A673 (cell line): ENCODE measurements at regions not wholly inside any gene's neighbourhood (a gene's known extent, or its start where the extent isn't known, plus 50 kb on each side); places are given as distances from the start of the nearest gene placed in this dataset.

ENCODE experiments used
- BruUV-seq: library from RNA; stranded (reverse); fragments of 400-500 nt; replicated peaks from 2 replicates; lab custom pipeline; 2021; lab: Mats Ljungman, UMichigan
- CTCF ChIA-PET: fragments of 300-600 bp; sonication (Branson Sonifier 250); formaldehyde crosslinking; loops from one replicate; lab custom pipeline; 2022; ENCODE audit warnings: antibody characterized with exemption; lab: Charles Lee
- POLR2A ChIA-PET: fragments of 300-600 bp; sonication (Branson Sonifier 250); formaldehyde crosslinking; loops from one replicate; lab custom pipeline; 2022; ENCODE audit warnings: antibody characterized with exemption; ENCODE audit not compliant: low non-redundant PET; lab: Charles Lee
- DNase-seq: peaks from one replicate; pipeline ENCODE4 v3.0.0-alpha.2; 2015; ENCODE audit warnings: low spot score
- H3K27ac ChIP-seq: fragments of 200-600 bp; sonication (generic); 2 replicates; pipeline ENCODE4 v1.5.1; 2016; ENCODE audit warnings: mixed run types, low read depth, mild to moderate bottlenecking, mixed read lengths, antibody characterized with exemption, low read length; ENCODE audit not compliant: poor library complexity, severe bottlenecking
- H3K27me3 ChIP-seq: fragments of 200-600 bp; sonication (generic); replicated peaks from 2 replicates; pipeline ENCODE4 v1.6.1; 2017; ENCODE audit warnings: mixed run types, low read depth, mild to moderate bottlenecking, mixed read lengths, antibody characterized with exemption, low read length; ENCODE audit not compliant: insufficient read depth, poor library complexity
- H3K36me3 ChIP-seq: fragments of 200-600 bp; sonication (generic); 2 replicates; pipeline ENCODE4 v1.6.1; 2016; ENCODE audit warnings: mixed run types, mild to moderate bottlenecking, mixed read lengths, antibody characterized with exemption, low read length; ENCODE audit not compliant: insufficient read depth, poor library complexity, severe bottlenecking
- H3K4me1 ChIP-seq: fragments of 200-600 bp; sonication (generic); 2 replicates; pipeline ENCODE4 v1.6.1; 2017; ENCODE audit warnings: mixed run types, mild to moderate bottlenecking, mixed read lengths, antibody characterized with exemption, low read length; ENCODE audit not compliant: insufficient read depth, poor library complexity, severe bottlenecking
- H3K4me3 ChIP-seq: fragments of 200-600 bp; sonication (generic); 2 replicates; pipeline ENCODE4 v1.5.1; 2016; ENCODE audit warnings: low read depth, mixed run types, mild to moderate bottlenecking, mixed read lengths, low read length; ENCODE audit not compliant: poor library complexity, severe bottlenecking
- H3K9me3 ChIP-seq: fragments of 200-600 bp; sonication (generic); 2 replicates; pipeline ENCODE4 v1.6.1; 2016; ENCODE audit warnings: mixed run types, low read depth, mild to moderate bottlenecking, mixed read lengths, antibody characterized with exemption, low read length; ENCODE audit not compliant: poor library complexity, severe bottlenecking
- CTCF ChIP-seq: fragments of 300-800, 200-600 bp; sonication (generic); conservative IDR thresholded peaks from 2 replicates; pipeline ENCODE4 v1.5.1; 2017; ENCODE audit warnings: low read depth, mild to moderate bottlenecking, antibody characterized with exemption, low read length, moderate library complexity, mixed read lengths
- EZH2 ChIP-seq: fragments of 200-600 bp; sonication (generic); IDR thresholded peaks from 2 replicates; pipeline ENCODE4 v1.6.1; 2017; ENCODE audit warnings: borderline replicate concordance, low read depth, mild to moderate bottlenecking, mixed read lengths, antibody characterized with exemption, low read length; ENCODE audit not compliant: poor library complexity, severe bottlenecking
- intact Hi-C: fragments of 100-400 bp; cut with micrococcal nuclease; formaldehyde crosslinking; loops from one replicate; pipeline ENCODE4 v1.10.0; 2022; ENCODE audit not compliant: unreplicated experiment

- intact Hi-C loops = no loop called here
- H3K4me1 ChIP-seq = no peaks in the 10 kb centered on the region
- H3K9me3 ChIP-seq = no peaks in the 10 kb centered on the region
- no peaks in the 10 kb centered on the region for H3K36me3 ChIP-seq
- no peak overlapping the region for H3K27ac ChIP-seq
- DNase-seq = no peak
- H3K4me3 ChIP-seq = no peak overlapping the region
- BruUV-seq = no TSS peak
- ChIA-PET CTCF (no interaction called here), POLR2A (no interaction called here)
- no peak for TF ChIP-seq CTCF
- TF ChIP-seq EZH2 = no peak
- no peaks in the 10 kb centered on the region for H3K27me3 ChIP-seq
Observed at GRCh38 chr15:69848551-69849231, 249.0 kb downstream of the TLE3 start.

- H3K27me3 ChIP-seq = no peaks in the 10 kb centered on the region
- no peak for DNase-seq
- H3K36me3 ChIP-seq = no peaks in the 10 kb centered on the region
- TF ChIP-seq EZH2 (no peak), CTCF (no peak)
- intact Hi-C loops = no loop called here
- ChIA-PET POLR2A (no interaction called here), CTCF (no interaction called here)
- H3K4me3 ChIP-seq = no peak overlapping the region
- H3K9me3 ChIP-seq = no peaks in the 10 kb centered on the region
- BruUV-seq = no TSS peak
- H3K27ac ChIP-seq = no peak overlapping the region
- H3K4me1 ChIP-seq = no peaks in the 10 kb centered on the region
Observed at GRCh38 chr15:69849232-69849610, 248.5 kb downstream of the TLE3 start.

DNA sequence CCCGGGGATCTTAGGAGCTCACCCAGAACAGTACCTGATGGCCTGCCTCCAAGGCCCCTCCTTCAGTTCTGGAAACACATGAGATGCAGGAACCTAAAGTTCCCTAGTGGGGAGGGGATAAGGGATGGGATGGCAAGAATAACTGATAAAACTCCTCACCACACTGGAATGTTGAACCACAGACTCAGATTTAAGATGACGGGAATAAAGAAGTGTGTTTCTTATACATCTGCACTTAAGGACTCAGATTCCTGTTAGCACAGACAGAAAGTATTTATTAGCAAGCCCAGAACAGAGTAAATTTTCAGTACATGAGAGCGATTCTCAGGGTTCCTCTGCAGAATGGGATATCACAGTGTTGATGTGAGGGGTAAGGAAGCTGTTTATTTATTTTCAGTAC lies 245.2 kb downstream of the TLE3 start:
- intact Hi-C loops = no loop called here
- Histone ChIP-seq H3K9me3 (no peaks in the 10 kb centered on the region), H3K4me3 (no peak overlapping the region), H3K27me3 (no peaks in the 10 kb centered on the region), H3K36me3 (no peaks in the 10 kb centered on the region), H3K27ac (no peak overlapping the region), H3K4me1 (peaks cover 28% of the 10 kb centered on the region)
- CTCF ChIA-PET = no interaction called here
- TF ChIP-seq CTCF = no peak
- no peak for DNase-seq
- no TSS peak for BruUV-seq
- POLR2A ChIA-PET = no interaction called here
